DND-41 (cell line): ENCODE measurements at regions not wholly inside any gene's neighbourhood (a gene's known extent, or its start where the extent isn't known, plus 50 kb on each side); places are given as distances from the start of the nearest gene placed in this dataset.

ENCODE experiments used
- CTCF ChIP-seq: IDR thresholded peaks from 2 replicates; pipeline ENCODE4 v1.5.1; 2012; ENCODE audit warnings: borderline replicate concordance, low read length, moderate library complexity, mild to moderate bottlenecking; ENCODE audit not compliant: poor library complexity, severe bottlenecking; ENCODE audit errors: extremely low read depth
- EZH2 ChIP-seq: IDR thresholded peaks from 3 replicates; pipeline ENCODE4 v1.6.1; 2012; ENCODE audit warnings: borderline replicate concordance, low read depth, mild to moderate bottlenecking, moderate library complexity, low read length, inconsistent platforms; ENCODE audit not compliant: severe bottlenecking

GRCh38 chr15:62945063-62945462 lies 97.5 kb upstream of the TPM1 start:
- TF ChIP-seq CTCF, result no peak
- no peak for TF ChIP-seq EZH2
